ENCODE measurements at regions not wholly inside any gene's neighbourhood (a gene's known extent, or its start where the extent isn't known, plus 50 kb on each side); places are given as distances from the start of the nearest gene placed in this dataset.

- TF ChIP-seq EZH2 (IDR thresholded peaks at IDR 0.05; ENCODE audit: low read length, unreplicated experiment), result no peak
- TF ChIP-seq CTCF (conservative IDR thresholded peaks at IDR 0.05; ENCODE audit: low read depth, low read length), result no peak
Observed at GRCh38 chr10:78982726-78983125, 86.0 kb upstream of the ZMIZ1 start.

All from PC-3 (cell line).